ENCODE measurements at regions not wholly inside any gene's neighbourhood (a gene's known extent, or its start where the extent isn't known, plus 50 kb on each side); places are given as distances from the start of the nearest gene placed in this dataset.

GRCh38 chr2:176447616-176448015, 178.4 kb downstream of the MTX2 start:
- Histone ChIP-seq H3K27ac (no peak overlapping the region), H3K4me3 (no peak overlapping the region), H3K4me2 (no peak overlapping the region), H3K9me3 (no peaks in the 10 kb centered on the region), H3K4me1 (peaks cover 16% of the 10 kb centered on the region)
- ATAC-seq (no peak), FAIRE-seq (no peak), DNase-seq (ENCODE audit: low read depth in 1 of 2, low spot score in 1 of 2) (no peak)
- POLR2A ChIA-PET, result no interaction called here
- TF ChIP-seq FOSB (CRISPR knock-in tag; IDR thresholded peaks at IDR 0.05), result no peak
- no peak for TF ChIP-seq CBX2 (IDR thresholded peaks at IDR 0.05; ENCODE audit: borderline replicate concordance, low read depth)
- no peak for TF ChIP-seq EHF (CRISPR knock-in tag; IDR thresholded peaks at IDR 0.05)
- TF ChIP-seq HOXB13 (CRISPR knock-in tag; IDR thresholded peaks at IDR 0.05; ENCODE audit: low read depth), result no peak
- no peak for TF ChIP-seq HOXB5 (CRISPR knock-in tag; IDR thresholded peaks at IDR 0.05)
- no peak for TF ChIP-seq USF2 (IDR thresholded peaks at IDR 0.05)
- no peak for TF ChIP-seq PBX3 (IDR thresholded peaks at IDR 0.05)
- TF ChIP-seq KDM5A (IDR thresholded peaks at IDR 0.05), result no peak
- no peak for TF ChIP-seq RFX5 (IDR thresholded peaks at IDR 0.05)
- no peak for TF ChIP-seq GATA3 (IDR thresholded peaks at IDR 0.05; ENCODE audit: borderline replicate concordance)
- TF ChIP-seq FOXS1 (CRISPR knock-in tag; IDR thresholded peaks at IDR 0.05), result no peak
- no peak for TF ChIP-seq MAFK (IDR thresholded peaks at IDR 0.05; ENCODE audit: partially characterized antibody)
- no peak for TF ChIP-seq E2F6 (IDR thresholded peaks at IDR 0.05; ENCODE audit: borderline replicate concordance, low read depth)
- CTCF ChIA-PET, result interaction anchor here (1.0 to 4.3 kb wide), 8 partner anchors 8 to 367 kb away, joined by 3 to 30 read pairs (median 7); no protein-coding TSS in a partner anchor
- 92% methylated on average over 1 of the region's 1 CpG for WGBS (ENCODE audit: missing lambda C conversion rate)

- POLR2A ChIA-PET, result interaction anchor here (1.7 kb wide), 1 partner anchor 181 kb away, joined by 4 read pairs; the partner anchor contains the start of gene MTX2
- H3K9me3 ChIP-seq, result no peaks in the 10 kb centered on the region
- FAIRE-seq, result no peak
- H3K4me1 ChIP-seq, result peaks cover 16% of the 10 kb centered on the region
- ATAC-seq, result no peak
- no peak overlapping the region for H3K27ac ChIP-seq
- DNase-seq (ENCODE audit: low read depth in 1 of 2, low spot score in 1 of 2), result no peak
- no peak overlapping the region for H3K4me3 ChIP-seq
- no peak overlapping the region for H3K4me2 ChIP-seq
- TF ChIP-seq HDAC2 (IDR thresholded peaks at IDR 0.05) (no peak), CBX8 (IDR thresholded peaks at IDR 0.05) (no peak), MAZ (IDR thresholded peaks at IDR 0.05; ENCODE audit: borderline replicate concordance, low read depth, low read length) (no peak), HOXA7 (CRISPR knock-in tag; IDR thresholded peaks at IDR 0.05) (no peak), GATA3 (IDR thresholded peaks at IDR 0.05; ENCODE audit: borderline replicate concordance) (no peak)
- 67% methylated on average over 3 of the region's 3 CpGs for WGBS (ENCODE audit: missing lambda C conversion rate)
- CTCF ChIA-PET, result interaction anchor here (0.7 to 9.6 kb wide), 9 partner anchors 33 to 323 kb away, joined by 3 to 181 read pairs (median 5); no protein-coding TSS in a partner anchor
These were observed 180.6 kb downstream of the MTX2 start for GRCh38 chr2:176449852-176450251.

- WGBS (ENCODE audit: missing lambda C conversion rate), result 66% methylated on average over 2 of the region's 2 CpGs
These were observed 184.5 kb downstream of the MTX2 start for GRCh38 chr2:176453784-176454183.

More at GRCh38 chr2:176453784-176454183, 184.5 kb downstream of the MTX2 start:
- CTCF ChIA-PET, result interaction anchor here (0.6 to 9.6 kb wide), 21 partner anchors 8 to 361 kb away, joined by 3 to 181 read pairs (median 4); partner anchors contain the start of gene HOXD4
- ATAC-seq, result no peak
- POLR2A ChIA-PET, result no interaction called here
- TF ChIP-seq HMGXB4 (CRISPR knock-in tag; IDR thresholded peaks at IDR 0.05; ENCODE audit: borderline replicate concordance), result no peak
- no peak for TF ChIP-seq NPAS2 (CRISPR knock-in tag; IDR thresholded peaks at IDR 0.05; ENCODE audit: borderline replicate concordance)
- no peak for TF ChIP-seq CBX8 (IDR thresholded peaks at IDR 0.05)
- TF ChIP-seq HOXB13 (CRISPR knock-in tag; IDR thresholded peaks at IDR 0.05; ENCODE audit: low read depth), result no peak
- TF ChIP-seq KDM5A (IDR thresholded peaks at IDR 0.05), result no peak
- no peak for TF ChIP-seq REST (IDR thresholded peaks at IDR 0.05)
- TF ChIP-seq RAD21 (conservative IDR thresholded peaks at IDR 0.05 in 1 of 2, IDR thresholded peaks at IDR 0.05 in 1 of 2), result no peak
- no peak for TF ChIP-seq HEYL (CRISPR knock-in tag; IDR thresholded peaks at IDR 0.05)
- TF ChIP-seq NFE2L2 (conservative IDR thresholded peaks at IDR 0.05; ENCODE audit: low read length), result no peak
- TF ChIP-seq EP300 (IDR thresholded peaks at IDR 0.05), result no peak
- no peak for TF ChIP-seq CBX2 (IDR thresholded peaks at IDR 0.05; ENCODE audit: borderline replicate concordance, low read depth)
- no peak for TF ChIP-seq EHMT2 (IDR thresholded peaks at IDR 0.05; ENCODE audit: low read depth)
- TF ChIP-seq JUNB (IDR thresholded peaks at IDR 0.05), result no peak
- Histone ChIP-seq H3K9me3 (no peaks in the 10 kb centered on the region), H3K4me2 (no peak overlapping the region), H3K4me1 (no peaks in the 10 kb centered on the region), H3K4me3 (no peak overlapping the region), H3K27ac (no peak overlapping the region)
- no peak for DNase-seq (ENCODE audit: low read depth in 1 of 2, low spot score in 1 of 2)
- FAIRE-seq, result no peak

All from A549 (cell line).